ENCODE measurements at regions not wholly inside any gene's neighbourhood (a gene's known extent, or its start where the extent isn't known, plus 50 kb on each side); places are given as distances from the start of the nearest gene placed in this dataset.
"Not testable (repeated sequence)": the region's sequence is repeated elsewhere in the genome, so short reads cannot be mapped to it uniquely, and the experiment has no call there.

GRCh38 chr21:8778323-8779085 lies 1742.9 kb upstream of the TPTE start:
- not testable (repeated sequence) for TF ChIP-seq CTCF, POLR2A (IDR thresholded peaks at IDR 0.05)
